ENCODE measurements at regions not wholly inside any gene's neighbourhood (a gene's known extent, or its start where the extent isn't known, plus 50 kb on each side); places are given as distances from the start of the nearest gene placed in this dataset.

DNA sequence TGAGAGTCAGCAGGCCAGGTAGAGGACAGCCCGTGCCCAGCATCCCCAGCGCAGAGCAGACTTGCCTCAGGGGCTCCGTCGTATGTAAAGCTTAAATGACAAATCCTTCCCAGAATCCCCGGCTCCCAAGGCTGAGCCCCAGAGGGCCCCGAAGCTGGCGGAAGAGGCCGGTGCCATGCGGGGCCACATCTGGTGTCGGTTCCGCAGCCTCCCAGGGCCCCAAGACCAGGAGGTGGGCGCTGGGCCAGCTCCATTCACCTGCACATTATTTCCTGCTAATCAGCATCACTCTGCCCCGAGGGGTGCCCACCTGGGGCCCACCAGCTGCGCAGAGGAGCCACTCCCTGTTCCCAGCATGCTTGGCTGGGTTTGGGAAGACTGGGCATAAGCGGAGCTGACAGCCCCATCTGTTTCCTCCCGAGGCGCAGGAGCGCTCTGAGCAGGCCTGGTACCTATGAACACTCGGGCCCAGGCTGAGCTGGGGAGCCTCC, 124.0 kb upstream of the PPP1R26 start:
- Histone ChIP-seq H2AK5ac (ENCODE audit: low read length) (no peak overlapping the region), H3K27me3 (ENCODE audit: insufficient read depth, low read length, poor library complexity) (no peaks in the 10 kb centered on the region), H3K18ac (ENCODE audit: low read length) (no peak overlapping the region), H3K4me1 (ENCODE audit: control insufficient read depth, low read depth, low read length) (no peaks in the 10 kb centered on the region), H3K27ac (ENCODE audit: low read depth, low read length) (no peak overlapping the region), H3K4ac (ENCODE audit: low read depth, low read length) (no peak overlapping the region), H3K79me1 (ENCODE audit: low read length) (no peaks in the 10 kb centered on the region), H3K4me2 (ENCODE audit: low read length) (no peak overlapping the region), H2BK15ac (replicated peaks; ENCODE audit: low read depth) (no peak overlapping the region), H3K36me3 (ENCODE audit: control insufficient read depth, insufficient read depth, low read length) (no peaks in the 10 kb centered on the region), H3K4me3 (ENCODE audit: low read length) (no peak overlapping the region), H3K56ac (ENCODE audit: low read length) (no peak overlapping the region), H3K79me2 (ENCODE audit: control insufficient read depth, insufficient read depth, low read length) (no peaks in the 10 kb centered on the region), H4K5ac (ENCODE audit: low read length) (no peak overlapping the region), H3K9ac (ENCODE audit: low read length) (no peak overlapping the region), H3K23ac (ENCODE audit: low read length) (no peak overlapping the region), H2BK5ac (ENCODE audit: low read length) (no peak overlapping the region), H2BK120ac (ENCODE audit: low read depth, low read length) (no peak overlapping the region), H4K8ac (ENCODE audit: low read depth, low read length) (no peak overlapping the region)
- no peak for DNase-seq
- WGBS (ENCODE audit: extremely low coverage, insufficient coverage, low lambda C conversion rate) = no CpG with 5 or more reads among the region's 19 CpGs

DNA sequence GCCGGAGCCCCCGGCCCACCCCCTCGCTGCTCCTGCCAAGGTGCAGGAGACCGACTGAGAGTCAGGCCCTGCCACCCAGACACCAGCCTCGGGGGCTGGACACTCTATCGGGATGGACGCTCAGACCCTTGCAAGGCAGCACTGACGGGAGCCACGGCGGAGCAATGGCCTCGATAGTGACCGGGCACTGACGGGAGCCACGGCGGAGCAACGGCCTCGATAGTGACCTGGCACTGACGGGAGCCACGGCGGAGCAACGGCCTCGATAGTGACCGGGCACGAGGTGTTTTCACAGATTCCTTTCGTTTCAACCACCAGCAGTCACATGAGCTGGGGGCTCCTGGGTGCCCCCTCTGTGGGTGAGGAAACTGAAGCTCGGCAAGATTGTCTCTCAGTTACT, 123.6 kb upstream of the PPP1R26 start:
- no peak overlapping the region for H4K8ac ChIP-seq (ENCODE audit: low read depth, low read length)
- H2BK15ac ChIP-seq (replicated peaks; ENCODE audit: low read depth) = no peak overlapping the region
- no CpG with 5 or more reads among the region's 26 CpGs for WGBS (ENCODE audit: extremely low coverage, insufficient coverage, low lambda C conversion rate)
- no peak overlapping the region for H3K4me3 ChIP-seq (ENCODE audit: low read length)
- no peak overlapping the region for H3K23ac ChIP-seq (ENCODE audit: low read length)
- no peak overlapping the region for H3K27ac ChIP-seq (ENCODE audit: low read depth, low read length)
- no peak overlapping the region for H3K18ac ChIP-seq (ENCODE audit: low read length)
- no peak overlapping the region for H2BK120ac ChIP-seq (ENCODE audit: low read depth, low read length)
- no peak for DNase-seq
- H3K4me2 ChIP-seq (ENCODE audit: low read length) = no peak overlapping the region
- H2AK5ac ChIP-seq (ENCODE audit: low read length) = no peak overlapping the region
- H3K9ac ChIP-seq (ENCODE audit: low read length) = no peak overlapping the region
- no peaks in the 10 kb centered on the region for H3K79me2 ChIP-seq (ENCODE audit: control insufficient read depth, insufficient read depth, low read length)
- no peak overlapping the region for H2BK5ac ChIP-seq (ENCODE audit: low read length)
- no peaks in the 10 kb centered on the region for H3K36me3 ChIP-seq (ENCODE audit: control insufficient read depth, insufficient read depth, low read length)
- no peak overlapping the region for H4K5ac ChIP-seq (ENCODE audit: low read length)
- H3K79me1 ChIP-seq (ENCODE audit: low read length) = no peaks in the 10 kb centered on the region
- no peaks in the 10 kb centered on the region for H3K27me3 ChIP-seq (ENCODE audit: insufficient read depth, low read length, poor library complexity)
- no peak overlapping the region for H3K4ac ChIP-seq (ENCODE audit: low read depth, low read length)
- no peak overlapping the region for H3K56ac ChIP-seq (ENCODE audit: low read length)
- H3K4me1 ChIP-seq (ENCODE audit: control insufficient read depth, low read depth, low read length) = no peaks in the 10 kb centered on the region

DNA sequence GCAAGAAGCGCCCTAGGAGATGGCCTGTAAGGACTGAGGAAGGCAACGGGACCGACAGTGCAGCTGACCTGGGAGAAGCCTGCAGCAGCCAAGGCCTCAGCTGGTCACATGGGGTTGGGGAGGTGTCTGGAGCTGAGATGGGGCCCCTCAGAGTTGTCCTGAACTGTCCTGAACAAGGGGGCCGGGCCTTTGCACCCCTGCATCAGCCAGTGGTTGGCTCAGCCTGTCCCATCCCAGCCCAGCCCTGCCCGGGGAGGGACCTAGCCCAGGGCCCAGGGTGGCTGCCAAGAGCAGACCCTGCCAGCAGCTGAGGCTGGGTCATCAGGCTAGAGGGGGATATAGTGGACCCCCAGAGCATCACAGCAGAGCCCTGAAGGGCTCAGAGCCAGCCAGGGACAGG, 122.8 kb upstream of the PPP1R26 start:
- Histone ChIP-seq H3K56ac (ENCODE audit: low read length) (no peak overlapping the region), H3K4me2 (ENCODE audit: low read length) (no peak overlapping the region), H4K8ac (ENCODE audit: low read depth, low read length) (no peak overlapping the region), H2BK120ac (ENCODE audit: low read depth, low read length) (no peak overlapping the region), H3K18ac (ENCODE audit: low read length) (no peak overlapping the region), H2BK5ac (ENCODE audit: low read length) (no peak overlapping the region), H3K79me1 (ENCODE audit: low read length) (no peaks in the 10 kb centered on the region), H2AK5ac (ENCODE audit: low read length) (no peak overlapping the region), H3K4me3 (ENCODE audit: low read length) (no peak overlapping the region), H3K4ac (ENCODE audit: low read depth, low read length) (no peak overlapping the region), H3K9ac (ENCODE audit: low read length) (no peak overlapping the region), H3K79me2 (ENCODE audit: control insufficient read depth, insufficient read depth, low read length) (no peaks in the 10 kb centered on the region), H3K27ac (ENCODE audit: low read depth, low read length) (no peak overlapping the region), H3K27me3 (ENCODE audit: insufficient read depth, low read length, poor library complexity) (no peaks in the 10 kb centered on the region), H3K23ac (ENCODE audit: low read length) (no peak overlapping the region), H3K4me1 (ENCODE audit: control insufficient read depth, low read depth, low read length) (no peaks in the 10 kb centered on the region), H2BK15ac (replicated peaks; ENCODE audit: low read depth) (no peak overlapping the region), H3K36me3 (ENCODE audit: control insufficient read depth, insufficient read depth, low read length) (no peaks in the 10 kb centered on the region), H4K5ac (ENCODE audit: low read length) (no peak overlapping the region)
- WGBS (ENCODE audit: extremely low coverage, insufficient coverage, low lambda C conversion rate) = no CpG with 5 or more reads among the region's 5 CpGs
- no peak for DNase-seq

DNA sequence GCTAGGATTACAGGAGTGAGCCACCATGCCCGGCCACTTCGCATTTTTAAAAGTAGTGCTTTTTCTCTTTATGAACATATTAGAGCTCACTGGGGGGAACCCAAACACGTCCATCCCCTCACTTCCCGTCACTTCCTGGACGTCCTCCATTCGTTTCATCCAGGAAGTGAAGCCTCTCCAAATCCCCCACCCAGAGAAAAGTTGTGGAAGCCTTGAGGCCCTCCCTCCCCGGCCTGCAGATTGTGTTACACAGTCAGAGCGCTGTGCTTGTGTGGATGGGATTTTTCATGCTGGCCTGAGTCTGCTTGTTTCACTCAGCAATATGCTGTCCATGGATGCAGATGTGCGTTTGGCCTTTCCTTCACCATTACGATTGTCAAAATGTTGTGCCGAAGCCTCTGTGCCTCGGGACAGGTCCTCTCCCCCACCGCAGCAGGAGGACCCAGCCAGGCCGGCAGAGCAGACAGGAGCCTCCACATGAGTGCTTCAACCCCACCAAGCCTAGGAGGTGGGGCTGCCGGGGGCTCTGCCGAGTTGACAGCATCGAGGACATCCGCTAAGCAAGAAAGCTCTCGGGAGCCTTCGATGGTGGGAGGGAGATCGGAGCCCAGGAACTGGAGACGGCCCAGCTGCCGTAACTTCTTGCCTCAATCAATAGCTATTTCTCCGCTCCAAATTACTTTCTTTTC, 121.6 kb upstream of the PPP1R26 start:
- no peak overlapping the region for H2BK15ac ChIP-seq (replicated peaks; ENCODE audit: low read depth)
- H2BK5ac ChIP-seq (ENCODE audit: low read length) = no peak overlapping the region

DNA sequence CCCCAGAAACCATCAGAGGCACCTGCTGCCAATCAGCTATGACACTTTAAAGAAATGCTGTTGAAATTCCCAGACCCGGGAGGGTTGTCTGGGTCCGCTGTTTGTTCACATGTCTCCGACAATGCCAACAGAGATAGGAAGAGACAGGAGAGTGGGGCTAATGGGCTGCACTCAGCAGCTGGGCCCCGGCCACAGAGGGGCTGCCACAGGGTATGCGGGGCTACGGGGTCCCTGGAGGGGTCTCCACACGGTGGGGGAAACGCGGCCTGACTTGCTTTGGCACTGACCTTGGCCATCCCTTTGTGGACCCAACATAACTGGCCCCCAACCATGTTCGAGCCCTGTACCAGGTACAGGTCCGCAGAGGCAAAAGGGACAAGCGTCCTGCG, 121.0 kb upstream of the PPP1R26 start:
- no peaks in the 10 kb centered on the region for H3K36me3 ChIP-seq (ENCODE audit: control insufficient read depth, insufficient read depth, low read length)
- no CpG with 5 or more reads among the region's 13 CpGs for WGBS (ENCODE audit: extremely low coverage, insufficient coverage, low lambda C conversion rate)
- H3K4me3 ChIP-seq (ENCODE audit: low read length) = no peak overlapping the region
- H3K4me2 ChIP-seq (ENCODE audit: low read length) = no peak overlapping the region
- no peak overlapping the region for H3K23ac ChIP-seq (ENCODE audit: low read length)
- no peaks in the 10 kb centered on the region for H3K79me1 ChIP-seq (ENCODE audit: low read length)
- no peak overlapping the region for H3K9ac ChIP-seq (ENCODE audit: low read length)
- no peak overlapping the region for H3K56ac ChIP-seq (ENCODE audit: low read length)
- no peaks in the 10 kb centered on the region for H3K4me1 ChIP-seq (ENCODE audit: control insufficient read depth, low read depth, low read length)
- no peak overlapping the region for H3K27ac ChIP-seq (ENCODE audit: low read depth, low read length)
- H4K8ac ChIP-seq (ENCODE audit: low read depth, low read length) = no peak overlapping the region
- H3K27me3 ChIP-seq (ENCODE audit: insufficient read depth, low read length, poor library complexity) = no peaks in the 10 kb centered on the region
- H3K18ac ChIP-seq (ENCODE audit: low read length) = no peak overlapping the region
- no peaks in the 10 kb centered on the region for H3K79me2 ChIP-seq (ENCODE audit: control insufficient read depth, insufficient read depth, low read length)
- no peak overlapping the region for H2BK120ac ChIP-seq (ENCODE audit: low read depth, low read length)
- no peak overlapping the region for H4K5ac ChIP-seq (ENCODE audit: low read length)
- H2BK5ac ChIP-seq (ENCODE audit: low read length) = no peak overlapping the region
- no peak overlapping the region for H3K4ac ChIP-seq (ENCODE audit: low read depth, low read length)
- H2AK5ac ChIP-seq (ENCODE audit: low read length) = no peak overlapping the region
- no peak overlapping the region for H2BK15ac ChIP-seq (replicated peaks; ENCODE audit: low read depth)
- no peak for DNase-seq

More for the DNA sequence above, 121.6 kb upstream of the PPP1R26 start:
- no peak overlapping the region for H2AK5ac ChIP-seq (ENCODE audit: low read length)
- H3K4me3 ChIP-seq (ENCODE audit: low read length) = no peak overlapping the region
- H3K27ac ChIP-seq (ENCODE audit: low read depth, low read length) = no peak overlapping the region
- no peak overlapping the region for H2BK120ac ChIP-seq (ENCODE audit: low read depth, low read length)
- H3K79me2 ChIP-seq (ENCODE audit: control insufficient read depth, insufficient read depth, low read length) = no peaks in the 10 kb centered on the region
- no peaks in the 10 kb centered on the region for H3K79me1 ChIP-seq (ENCODE audit: low read length)
- H3K56ac ChIP-seq (ENCODE audit: low read length) = no peak overlapping the region
- H4K8ac ChIP-seq (ENCODE audit: low read depth, low read length) = no peak overlapping the region
- no peak overlapping the region for H4K5ac ChIP-seq (ENCODE audit: low read length)
- no peak overlapping the region for H3K23ac ChIP-seq (ENCODE audit: low read length)
- DNase-seq = no peak
- H3K4me2 ChIP-seq (ENCODE audit: low read length) = no peak overlapping the region
- H3K36me3 ChIP-seq (ENCODE audit: control insufficient read depth, insufficient read depth, low read length) = no peaks in the 10 kb centered on the region
- no peak overlapping the region for H3K4ac ChIP-seq (ENCODE audit: low read depth, low read length)
- no peak overlapping the region for H3K18ac ChIP-seq (ENCODE audit: low read length)
- no peaks in the 10 kb centered on the region for H3K4me1 ChIP-seq (ENCODE audit: control insufficient read depth, low read depth, low read length)
- no CpG with 5 or more reads among the region's 24 CpGs for WGBS (ENCODE audit: extremely low coverage, insufficient coverage, low lambda C conversion rate)
- H3K27me3 ChIP-seq (ENCODE audit: insufficient read depth, low read length, poor library complexity) = no peaks in the 10 kb centered on the region
- no peak overlapping the region for H3K9ac ChIP-seq (ENCODE audit: low read length)

DNA sequence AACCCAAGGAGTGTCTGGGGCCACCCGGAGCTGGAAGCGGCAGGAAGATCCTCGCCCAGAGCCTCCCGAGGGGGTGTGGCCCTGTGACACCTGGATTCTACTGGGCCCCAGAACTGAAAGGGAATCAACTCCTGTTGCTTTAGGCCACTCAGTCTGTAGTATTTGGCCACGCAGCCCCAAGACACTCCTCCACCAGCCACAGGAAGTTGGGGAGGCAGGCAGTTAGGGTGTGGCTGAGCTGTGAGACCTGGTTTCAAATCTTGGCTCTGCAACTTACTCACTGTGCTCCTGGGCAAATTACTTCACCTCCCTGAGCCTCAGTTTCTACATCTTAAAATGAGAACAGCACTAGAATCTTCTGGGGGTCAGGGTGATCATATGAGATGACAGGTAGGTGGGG, 119.8 kb upstream of the PPP1R26 start:
- Histone ChIP-seq H3K27me3 (ENCODE audit: insufficient read depth, low read length, poor library complexity) (no peaks in the 10 kb centered on the region), H2BK5ac (ENCODE audit: low read length) (no peak overlapping the region), H3K56ac (ENCODE audit: low read length) (no peak overlapping the region), H3K79me1 (ENCODE audit: low read length) (no peaks in the 10 kb centered on the region), H3K27ac (ENCODE audit: low read depth, low read length) (no peak overlapping the region), H2AK5ac (ENCODE audit: low read length) (no peak overlapping the region), H3K79me2 (ENCODE audit: control insufficient read depth, insufficient read depth, low read length) (no peaks in the 10 kb centered on the region), H3K4me2 (ENCODE audit: low read length) (no peak overlapping the region), H3K4ac (ENCODE audit: low read depth, low read length) (no peak overlapping the region), H3K9ac (ENCODE audit: low read length) (no peak overlapping the region), H3K4me3 (ENCODE audit: low read length) (no peak overlapping the region), H3K18ac (ENCODE audit: low read length) (no peak overlapping the region), H3K4me1 (ENCODE audit: control insufficient read depth, low read depth, low read length) (no peaks in the 10 kb centered on the region), H3K36me3 (ENCODE audit: control insufficient read depth, insufficient read depth, low read length) (no peaks in the 10 kb centered on the region), H2BK120ac (ENCODE audit: low read depth, low read length) (no peak overlapping the region), H3K23ac (ENCODE audit: low read length) (no peak overlapping the region), H4K8ac (ENCODE audit: low read depth, low read length) (no peak overlapping the region), H2BK15ac (replicated peaks; ENCODE audit: low read depth) (no peak overlapping the region), H4K5ac (ENCODE audit: low read length) (no peak overlapping the region)
- DNase-seq = no peak
- WGBS (ENCODE audit: extremely low coverage, insufficient coverage, low lambda C conversion rate) = no CpG with 5 or more reads among the region's 5 CpGs
